ENCODE measurements at regions not wholly inside any gene's neighbourhood (a gene's known extent, or its start where the extent isn't known, plus 50 kb on each side); places are given as distances from the start of the nearest gene placed in this dataset.

GRCh38 chr3:177300842-177301241 lies 103.6 kb upstream of the TBL1XR1 start:
- ATAC-seq, result no peak

- ATAC-seq, result peak; percentile 62
Observed at GRCh38 chr3:177306252-177306651, 109.0 kb upstream of the TBL1XR1 start.

GRCh38 chr3:177307391-177307790 lies 110.1 kb upstream of the TBL1XR1 start:
- no peak for ATAC-seq

GRCh38 chr3:177307826-177308225 lies 110.5 kb upstream of the TBL1XR1 start:
- ATAC-seq, result no peak

GRCh38 chr3:177308286-177308685 lies 111.0 kb upstream of the TBL1XR1 start:
- no peak for ATAC-seq

- no peak for ATAC-seq
Observed at GRCh38 chr3:177308911-177309310, 111.6 kb upstream of the TBL1XR1 start.

GRCh38 chr3:177312491-177312890 lies 115.2 kb upstream of the TBL1XR1 start:
- ATAC-seq, result no peak

- ATAC-seq, result no peak
Observed at GRCh38 chr3:177314897-177315296, 117.6 kb upstream of the TBL1XR1 start.

GRCh38 chr3:177317247-177317646 lies 120.0 kb upstream of the TBL1XR1 start:
- no peak for ATAC-seq

- no peak for ATAC-seq
Observed at GRCh38 chr3:177318559-177318958, 121.3 kb upstream of the TBL1XR1 start.

GRCh38 chr3:177320765-177321247 lies 123.5 kb upstream of the TBL1XR1 start:
- no peak for ATAC-seq

- no peak for ATAC-seq
Observed at GRCh38 chr3:177321819-177322218, 124.5 kb upstream of the TBL1XR1 start.

GRCh38 chr3:177322881-177323280 lies 125.6 kb upstream of the TBL1XR1 start:
- ATAC-seq, result no peak

GRCh38 chr3:177329854-177330253 lies 132.6 kb upstream of the TBL1XR1 start:
- ATAC-seq, result no peak

- ATAC-seq, result no peak
Observed at GRCh38 chr3:177330779-177331178, 133.5 kb upstream of the TBL1XR1 start.

GRCh38 chr3:177331203-177331835 lies 134.0 kb upstream of the TBL1XR1 start:
- no peak for ATAC-seq

GRCh38 chr3:177332955-177333354 lies 135.7 kb upstream of the TBL1XR1 start:
- ATAC-seq, result no peak

- no peak for ATAC-seq
Observed at GRCh38 chr3:177333533-177334520, 136.5 kb upstream of the TBL1XR1 start.

GRCh38 chr3:177334803-177335202 lies 137.5 kb upstream of the TBL1XR1 start:
- ATAC-seq, result no peak

- no peak for ATAC-seq
Observed at GRCh38 chr3:177335728-177336127, 138.4 kb upstream of the TBL1XR1 start.

- no peak for ATAC-seq
Observed at GRCh38 chr3:177336873-177337450, 139.7 kb upstream of the TBL1XR1 start.

- no peak for ATAC-seq
Observed at GRCh38 chr3:177337541-177338331, 140.5 kb upstream of the TBL1XR1 start.
